OCI-LY7 (cell line): ENCODE measurements at regions not wholly inside any gene's neighbourhood (a gene's known extent, or its start where the extent isn't known, plus 50 kb on each side); places are given as distances from the start of the nearest gene placed in this dataset.

Experiments used
- BruUV-seq: library from RNA; stranded (reverse); fragments of 400-500 nt; replicated peaks from 2 replicates; lab custom pipeline; 2021; lab: Mats Ljungman, UMichigan
- CTCF ChIA-PET: fragments of 300-600 bp; sonication (Branson Sonifier 250); formaldehyde crosslinking; loops from one replicate; lab custom pipeline; 2022; ENCODE audit warnings: antibody characterized with exemption; ENCODE audit not compliant: unreplicated experiment; lab: Charles Lee
- POLR2A ChIA-PET: fragments of 300-600 bp; sonication (Branson Sonifier 250); formaldehyde crosslinking; loops from one replicate; lab custom pipeline; 2022; ENCODE audit warnings: antibody characterized with exemption; lab: Charles Lee
- DNase-seq: peaks from one replicate; pipeline ENCODE4 v3.0.0-alpha.2; 2015; ENCODE audit warnings: low spot score
- H2AFZ ChIP-seq: fragments of 200-600 bp; sonication (generic), shearing (Covaris generic); 2 replicates; pipeline ENCODE4 v1.6.1; 2014; ENCODE audit warnings: mild to moderate bottlenecking, antibody characterized with exemption, low read length, moderate library complexity
- H3K27ac ChIP-seq: fragments of 200-600 bp; sonication (generic); 2 replicates; pipeline ENCODE4 v1.5.1; 2014; ENCODE audit warnings: mixed run types, low read depth, mild to moderate bottlenecking, moderate library complexity, low read length, inconsistent platforms; ENCODE audit not compliant: poor library complexity, severe bottlenecking
- H3K36me3 ChIP-seq: fragments of 200-600 bp; sonication (generic); 2 replicates; pipeline ENCODE4 v1.6.1; 2014; ENCODE audit warnings: mild to moderate bottlenecking, antibody characterized with exemption, low read length, moderate library complexity, mixed read lengths; ENCODE audit not compliant: insufficient read depth
- H3K4me1 ChIP-seq: fragments of 200-600 bp; sonication (generic); 2 replicates; pipeline ENCODE4 v1.5.1; 2014; ENCODE audit warnings: mild to moderate bottlenecking, low read length; ENCODE audit not compliant: insufficient read depth, poor library complexity, severe bottlenecking
- H3K4me2 ChIP-seq: fragments of 200-600 bp; sonication (generic); 2 replicates; pipeline ENCODE4 v1.6.1; 2014; ENCODE audit warnings: mild to moderate bottlenecking, low read length
- H3K4me3 ChIP-seq: fragments of 200-600 bp; sonication (generic); 2 replicates; pipeline ENCODE4 v1.5.1; 2014; ENCODE audit warnings: mild to moderate bottlenecking, low read depth, low read length; ENCODE audit not compliant: poor library complexity, severe bottlenecking
- H3K79me2 ChIP-seq: fragments of 200-600 bp; sonication (generic); 2 replicates; pipeline ENCODE4 v1.6.1; 2016; ENCODE audit warnings: low read depth, mild to moderate bottlenecking, low read length, moderate library complexity, mixed read lengths; ENCODE audit not compliant: insufficient read depth
- H3K9me2 ChIP-seq: fragments of 200-600 bp; sonication (generic); 2 replicates; pipeline ENCODE4 v1.6.1; 2016; ENCODE audit warnings: mild to moderate bottlenecking, low read length, mixed read lengths; ENCODE audit not compliant: insufficient read depth
- H3K9me3 ChIP-seq: fragments of 200-600 bp; sonication (generic); 2 replicates; pipeline ENCODE4 v1.6.1; 2014; ENCODE audit warnings: mild to moderate bottlenecking, mixed run types, low read length, mixed read lengths
- H4K20me1 ChIP-seq: fragments of 200-600 bp; sonication (generic); 2 replicates; pipeline ENCODE4 v1.6.1; 2014; ENCODE audit warnings: mild to moderate bottlenecking, antibody characterized with exemption, low read length, moderate library complexity, mixed read lengths; ENCODE audit not compliant: insufficient read depth
- EZH2phosphoT487 ChIP-seq: fragments of 200-600 bp; sonication (generic); IDR thresholded peaks from 2 replicates; pipeline ENCODE4 v1.6.1; 2018; ENCODE audit warnings: low read depth, borderline replicate concordance, mild to moderate bottlenecking, mixed run types, antibody characterized with exemption, low read length, moderate library complexity, mixed read lengths
- intact Hi-C: fragments of 100-400 bp; cut with micrococcal nuclease; formaldehyde crosslinking; loops from one replicate; pipeline ENCODE4 v1.10.0; 2022; ENCODE audit not compliant: unreplicated experiment
- TF ChIP-seq, protein P1 (sequence below): fragments of 200-600 bp; sonication (generic); conservative IDR thresholded peaks from 2 replicates; pipeline ENCODE4 v1.5.1; 2014; ENCODE audit warnings: mild to moderate bottlenecking, antibody characterized with exemption, low read length, moderate library complexity, mixed read lengths

DNA sequence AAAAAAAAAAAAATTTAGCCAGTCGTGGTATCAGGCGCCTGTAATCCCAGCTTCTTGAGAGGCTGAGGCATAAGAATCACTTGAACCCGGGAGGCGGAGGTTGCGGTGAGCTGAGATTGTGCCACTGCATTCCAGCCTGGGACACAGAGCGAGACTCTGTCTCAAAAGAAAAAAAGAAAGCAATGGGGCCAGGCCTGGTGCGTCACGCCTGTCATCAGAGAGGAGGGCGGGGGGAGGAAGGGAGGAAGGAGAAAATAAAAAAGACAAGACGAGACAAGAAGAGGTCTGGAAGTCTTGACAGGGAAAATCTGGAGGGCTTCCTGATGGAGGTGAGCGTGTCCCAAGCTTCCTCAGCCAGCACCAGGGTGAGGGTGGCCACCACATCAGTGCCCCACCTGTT is 54.9 kb upstream of the PTPRS start:
- TF ChIP-seq EZH2phosphoT487 = no peak
- TF ChIP-seq, protein P1, sequence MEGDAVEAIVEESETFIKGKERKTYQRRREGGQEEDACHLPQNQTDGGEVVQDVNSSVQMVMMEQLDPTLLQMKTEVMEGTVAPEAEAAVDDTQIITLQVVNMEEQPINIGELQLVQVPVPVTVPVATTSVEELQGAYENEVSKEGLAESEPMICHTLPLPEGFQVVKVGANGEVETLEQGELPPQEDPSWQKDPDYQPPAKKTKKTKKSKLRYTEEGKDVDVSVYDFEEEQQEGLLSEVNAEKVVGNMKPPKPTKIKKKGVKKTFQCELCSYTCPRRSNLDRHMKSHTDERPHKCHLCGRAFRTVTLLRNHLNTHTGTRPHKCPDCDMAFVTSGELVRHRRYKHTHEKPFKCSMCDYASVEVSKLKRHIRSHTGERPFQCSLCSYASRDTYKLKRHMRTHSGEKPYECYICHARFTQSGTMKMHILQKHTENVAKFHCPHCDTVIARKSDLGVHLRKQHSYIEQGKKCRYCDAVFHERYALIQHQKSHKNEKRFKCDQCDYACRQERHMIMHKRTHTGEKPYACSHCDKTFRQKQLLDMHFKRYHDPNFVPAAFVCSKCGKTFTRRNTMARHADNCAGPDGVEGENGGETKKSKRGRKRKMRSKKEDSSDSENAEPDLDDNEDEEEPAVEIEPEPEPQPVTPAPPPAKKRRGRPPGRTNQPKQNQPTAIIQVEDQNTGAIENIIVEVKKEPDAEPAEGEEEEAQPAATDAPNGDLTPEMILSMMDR = no peak
- intact Hi-C loops = no loop called here
- Histone ChIP-seq H3K79me2 (no peaks in the 10 kb centered on the region), H3K27ac (no peak overlapping the region), H3K36me3 (no peaks in the 10 kb centered on the region), H3K9me2 (no peaks in the 10 kb centered on the region), H2AFZ (no peak overlapping the region), H3K4me1 (no peaks in the 10 kb centered on the region), H4K20me1 (no peaks in the 10 kb centered on the region), H3K4me2 (no peak overlapping the region), H3K4me3 (no peak overlapping the region), H3K9me3 (no peaks in the 10 kb centered on the region)
- no TSS peak for BruUV-seq
- no peak for DNase-seq
- POLR2A ChIA-PET = no interaction called here
- CTCF ChIA-PET = no interaction called here

DNA sequence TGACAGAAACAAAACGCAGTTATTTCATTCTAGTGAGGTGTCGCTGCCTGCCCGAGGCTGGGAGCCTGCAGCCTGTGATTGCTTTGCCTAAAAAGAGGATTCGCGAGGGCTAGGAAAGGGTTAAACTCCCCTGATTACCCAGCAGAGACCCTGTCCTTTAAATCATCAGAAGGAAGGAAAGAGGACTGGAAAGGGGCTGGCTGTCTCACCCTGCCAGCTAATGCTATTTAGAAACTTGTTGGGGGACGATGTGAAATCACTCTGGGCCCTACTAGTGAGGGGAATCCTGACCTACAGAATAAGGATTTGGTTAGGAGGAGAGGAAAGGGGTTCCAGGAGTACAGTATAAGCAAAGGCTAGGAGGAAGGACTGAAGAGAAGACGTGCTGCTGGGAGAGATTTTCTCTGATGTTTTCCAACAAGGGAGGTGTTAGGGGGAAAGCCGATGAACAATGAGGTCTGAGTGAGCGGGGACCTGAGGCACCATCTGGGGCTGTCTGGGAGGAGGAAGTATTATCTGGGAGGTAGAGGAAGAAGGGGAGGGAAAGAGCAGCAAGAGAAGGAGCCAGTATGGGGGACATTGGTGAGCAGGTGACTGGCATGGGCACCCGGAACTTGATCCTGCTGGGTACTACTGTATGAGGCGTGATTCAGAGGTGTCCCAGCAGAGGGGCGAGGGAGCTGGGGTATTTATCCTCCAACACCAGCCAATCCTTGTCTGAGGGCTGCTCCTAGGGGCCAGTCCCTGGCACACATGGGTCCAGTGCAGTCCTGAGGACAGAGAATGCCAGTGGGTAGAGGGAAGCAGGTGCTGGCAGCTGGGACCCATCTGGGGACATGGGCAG is 55.7 kb upstream of the PTPRS start:
- Histone ChIP-seq H3K9me3 (no peaks in the 10 kb centered on the region), H3K36me3 (no peaks in the 10 kb centered on the region), H2AFZ (no peak overlapping the region), H3K4me2 (no peak overlapping the region), H3K27ac (no peak overlapping the region), H3K79me2 (no peaks in the 10 kb centered on the region), H3K4me3 (no peak overlapping the region), H3K4me1 (no peaks in the 10 kb centered on the region), H3K9me2 (no peaks in the 10 kb centered on the region), H4K20me1 (no peaks in the 10 kb centered on the region)
- intact Hi-C loops = no loop called here
- DNase-seq = no peak
- no peak for TF ChIP-seq EZH2phosphoT487
- TF ChIP-seq, protein P1 = no peak
- BruUV-seq = no TSS peak
- POLR2A ChIA-PET = no interaction called here
- CTCF ChIA-PET = no interaction called here

DNA sequence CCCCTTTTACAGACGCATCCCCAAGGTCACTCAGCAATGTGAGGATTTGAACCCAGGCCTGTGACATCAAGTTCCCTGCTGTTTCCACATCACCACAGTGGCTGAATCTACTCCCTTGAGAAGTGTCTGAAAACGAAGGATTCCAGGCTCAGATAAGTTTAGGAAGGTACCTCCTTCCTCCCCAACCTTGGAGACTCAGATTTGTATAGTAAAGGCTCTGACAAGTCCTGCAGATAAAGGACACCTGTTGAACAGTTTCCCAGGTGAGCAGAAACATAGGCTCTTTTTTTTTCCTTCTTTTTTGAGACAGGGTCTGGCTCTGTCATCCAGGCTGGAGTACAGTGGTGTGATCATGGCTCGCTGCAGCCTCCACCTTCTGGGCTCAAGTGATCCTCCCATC is 56.4 kb upstream of the PTPRS start:
- no peak for DNase-seq
- ChIA-PET POLR2A (no interaction called here), CTCF (no interaction called here)
- H3K4me1 ChIP-seq = no peaks in the 10 kb centered on the region
- no peaks in the 10 kb centered on the region for H3K9me3 ChIP-seq
- TF ChIP-seq EZH2phosphoT487 = no peak
- TF ChIP-seq, protein P1 = no peak
- no peak overlapping the region for H2AFZ ChIP-seq
- no peaks in the 10 kb centered on the region for H3K36me3 ChIP-seq
- H3K4me3 ChIP-seq = no peak overlapping the region
- no peak overlapping the region for H3K4me2 ChIP-seq
- no peaks in the 10 kb centered on the region for H4K20me1 ChIP-seq
- no peak overlapping the region for H3K27ac ChIP-seq
- no TSS peak for BruUV-seq
- intact Hi-C loops = no loop called here
- no peaks in the 10 kb centered on the region for H3K9me2 ChIP-seq
- no peaks in the 10 kb centered on the region for H3K79me2 ChIP-seq
